ENCODE measurements at regions not wholly inside any gene's neighbourhood (a gene's known extent, or its start where the extent isn't known, plus 50 kb on each side); places are given as distances from the start of the nearest gene placed in this dataset.

DNA sequence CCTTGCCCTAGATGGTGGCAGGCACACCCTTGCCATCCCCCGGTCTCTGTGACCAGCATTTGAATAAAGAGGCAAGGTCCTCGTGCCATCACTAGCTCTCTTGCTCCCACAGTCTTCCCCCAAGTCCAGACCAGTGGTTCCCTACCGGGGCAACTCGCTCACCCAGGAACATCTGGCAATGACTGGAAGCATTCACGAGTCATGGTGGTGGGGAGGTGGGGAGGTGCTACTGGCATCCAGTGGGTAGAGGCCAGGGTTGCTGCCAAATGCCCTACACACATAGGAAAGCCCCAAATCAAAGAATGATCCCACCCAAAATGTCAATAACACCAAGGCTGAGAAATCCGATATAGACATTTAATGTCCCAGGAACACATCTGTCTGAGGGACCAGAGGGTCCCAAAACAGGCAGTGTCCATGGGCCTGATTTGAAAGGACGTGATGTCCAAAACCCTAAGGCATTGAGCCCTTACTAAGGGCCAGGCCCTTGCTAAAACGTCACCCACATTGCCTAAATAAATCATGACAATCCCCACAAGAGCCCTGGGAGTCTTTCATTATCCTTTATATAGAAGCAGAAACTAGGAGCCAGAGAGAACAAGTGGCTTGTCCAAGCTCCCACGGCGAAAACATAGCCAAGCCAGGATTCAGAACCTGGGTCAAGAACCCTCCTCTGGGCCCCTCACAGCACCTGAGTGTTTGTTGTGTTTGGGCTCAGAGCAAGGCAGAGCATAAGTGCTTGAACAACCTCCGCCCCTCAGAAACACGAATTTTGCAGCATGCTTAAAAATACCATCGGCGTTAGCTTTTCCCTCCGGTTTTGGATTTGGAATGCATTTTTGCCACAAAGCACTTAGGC is 119.3 kb upstream of the WWC1 start:
- no peaks in the 10 kb centered on the region for H3K27me3 ChIP-seq (replicated peaks; ENCODE audit: control insufficient read depth, insufficient read depth, low read length, poor library complexity, severe bottlenecking)
- no peak overlapping the region for H3K4me3 ChIP-seq (ENCODE audit: insufficient read depth, low read depth, low read length, poor library complexity, severe bottlenecking)
- no peak for DNase-seq
- no peak overlapping the region for H3K27ac ChIP-seq (ENCODE audit: insufficient read depth, low read length, poor library complexity, severe bottlenecking)
- no peaks in the 10 kb centered on the region for H3K4me1 ChIP-seq (ENCODE audit: control insufficient read depth, insufficient read depth, low read length, poor library complexity, severe bottlenecking)
- H3K9me3 ChIP-seq (ENCODE audit: control insufficient read depth, low read length) = no peaks in the 10 kb centered on the region
- H3K36me3 ChIP-seq (ENCODE audit: control insufficient read depth, insufficient read depth, low read length) = no peaks in the 10 kb centered on the region

DNA sequence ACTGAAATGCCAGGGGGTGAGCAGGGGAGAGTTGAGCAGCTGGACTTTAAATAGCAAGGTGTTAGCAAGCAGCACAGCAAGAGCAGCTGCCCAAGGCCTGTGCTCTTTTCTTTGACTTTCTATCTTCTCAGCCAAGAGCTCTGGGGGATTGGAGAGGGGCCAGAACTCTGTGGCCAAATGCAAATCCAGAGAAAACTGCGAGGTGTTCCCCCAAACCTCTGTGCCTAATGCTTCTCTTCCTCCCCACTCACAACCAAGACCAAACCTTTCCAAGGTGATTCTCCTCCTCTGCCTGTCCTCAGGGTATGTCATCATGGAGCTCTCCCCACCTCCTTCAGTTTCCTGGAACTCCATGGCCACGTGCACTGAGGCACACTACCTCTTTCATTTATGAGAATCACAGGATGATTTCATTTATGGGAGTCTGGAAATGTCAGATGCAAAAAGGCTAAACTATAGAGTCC is 118.7 kb upstream of the WWC1 start:
- Histone ChIP-seq H3K27ac (ENCODE audit: insufficient read depth, low read length, poor library complexity, severe bottlenecking) (no peak overlapping the region), H3K36me3 (ENCODE audit: control insufficient read depth, insufficient read depth, low read length) (no peaks in the 10 kb centered on the region), H3K4me3 (ENCODE audit: insufficient read depth, low read depth, low read length, poor library complexity, severe bottlenecking) (no peak overlapping the region), H3K9me3 (ENCODE audit: control insufficient read depth, low read length) (no peaks in the 10 kb centered on the region), H3K27me3 (replicated peaks; ENCODE audit: control insufficient read depth, insufficient read depth, low read length, poor library complexity, severe bottlenecking) (no peaks in the 10 kb centered on the region), H3K4me1 (ENCODE audit: control insufficient read depth, insufficient read depth, low read length, poor library complexity, severe bottlenecking) (no peaks in the 10 kb centered on the region)
- no peak for DNase-seq

DNA sequence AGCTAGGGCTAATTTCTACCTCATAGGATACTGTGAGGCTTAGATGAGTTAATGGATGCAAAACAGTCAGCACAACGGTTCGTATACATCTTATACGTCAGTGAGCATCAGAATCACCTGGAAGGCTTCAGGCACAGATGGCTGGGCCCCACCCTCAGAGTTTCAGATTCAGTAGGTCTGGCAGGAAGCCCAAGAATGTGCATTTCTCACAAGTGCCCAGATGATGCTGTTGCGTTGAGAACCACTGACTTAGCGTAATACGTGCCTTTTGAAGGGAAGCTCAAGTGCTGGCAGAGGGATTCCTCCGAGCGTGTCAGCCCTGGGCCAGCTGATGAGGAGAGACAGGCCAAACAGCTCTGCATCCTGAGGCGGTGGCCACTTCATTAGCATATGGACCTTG is 117.1 kb upstream of the WWC1 start:
- no peak for DNase-seq
- no peaks in the 10 kb centered on the region for H3K9me3 ChIP-seq (ENCODE audit: control insufficient read depth, low read length)
- no peaks in the 10 kb centered on the region for H3K36me3 ChIP-seq (ENCODE audit: control insufficient read depth, insufficient read depth, low read length)
- H3K27me3 ChIP-seq (replicated peaks; ENCODE audit: control insufficient read depth, insufficient read depth, low read length, poor library complexity, severe bottlenecking) = no peaks in the 10 kb centered on the region
- H3K4me1 ChIP-seq (ENCODE audit: control insufficient read depth, insufficient read depth, low read length, poor library complexity, severe bottlenecking) = no peaks in the 10 kb centered on the region
- no peak overlapping the region for H3K27ac ChIP-seq (ENCODE audit: insufficient read depth, low read length, poor library complexity, severe bottlenecking)
- no peak overlapping the region for H3K4me3 ChIP-seq (ENCODE audit: insufficient read depth, low read depth, low read length, poor library complexity, severe bottlenecking)

DNA sequence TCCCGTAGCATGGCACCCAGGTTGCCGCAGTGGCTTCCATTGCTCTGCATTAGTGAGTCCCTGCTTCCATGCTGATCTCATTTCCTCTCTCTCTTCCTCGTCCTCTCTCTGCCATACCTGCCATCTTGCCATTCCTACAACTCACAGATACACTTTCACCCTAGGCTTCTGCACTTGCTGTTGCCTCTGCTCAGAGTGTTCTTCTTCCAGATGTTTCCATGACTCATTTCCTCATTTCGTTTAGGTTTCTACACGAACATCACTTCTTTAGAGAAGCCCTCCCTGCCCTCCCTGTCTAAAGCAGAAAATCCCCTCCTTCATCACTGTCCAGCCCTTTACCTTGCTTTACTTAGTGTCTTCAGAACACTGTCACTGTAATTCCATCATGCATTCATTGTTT is 115.2 kb upstream of the WWC1 start:
- DNase-seq = no peak
- Histone ChIP-seq H3K4me3 (ENCODE audit: insufficient read depth, low read depth, low read length, poor library complexity, severe bottlenecking) (no peak overlapping the region), H3K4me1 (ENCODE audit: control insufficient read depth, insufficient read depth, low read length, poor library complexity, severe bottlenecking) (no peaks in the 10 kb centered on the region), H3K27me3 (replicated peaks; ENCODE audit: control insufficient read depth, insufficient read depth, low read length, poor library complexity, severe bottlenecking) (no peaks in the 10 kb centered on the region), H3K27ac (ENCODE audit: insufficient read depth, low read length, poor library complexity, severe bottlenecking) (no peak overlapping the region), H3K36me3 (ENCODE audit: control insufficient read depth, insufficient read depth, low read length) (no peaks in the 10 kb centered on the region), H3K9me3 (ENCODE audit: control insufficient read depth, low read length) (no peaks in the 10 kb centered on the region)

DNA sequence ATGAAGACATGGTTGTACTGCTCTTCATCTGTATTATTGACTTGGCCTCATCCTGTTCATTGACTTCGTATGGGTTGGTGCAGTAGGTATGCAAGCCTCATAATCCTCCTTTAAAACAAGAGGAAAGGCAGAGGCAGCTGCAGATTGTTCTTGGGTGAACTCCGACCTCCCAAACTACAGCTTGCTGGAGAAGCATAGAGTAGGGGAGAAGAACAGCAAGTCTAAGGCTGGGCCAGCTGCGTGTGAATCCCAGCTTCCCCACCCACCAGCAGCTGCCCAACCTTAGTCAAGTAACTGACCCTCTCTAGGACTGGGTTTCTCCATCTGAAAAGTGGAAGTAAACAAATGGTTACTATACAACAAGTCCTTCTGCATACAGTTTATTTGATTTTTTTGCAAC is 114.5 kb upstream of the WWC1 start:
- Histone ChIP-seq H3K9me3 (ENCODE audit: control insufficient read depth, low read length) (no peaks in the 10 kb centered on the region), H3K4me1 (ENCODE audit: control insufficient read depth, insufficient read depth, low read length, poor library complexity, severe bottlenecking) (no peaks in the 10 kb centered on the region), H3K4me3 (ENCODE audit: insufficient read depth, low read depth, low read length, poor library complexity, severe bottlenecking) (no peak overlapping the region), H3K36me3 (ENCODE audit: control insufficient read depth, insufficient read depth, low read length) (no peaks in the 10 kb centered on the region), H3K27ac (ENCODE audit: insufficient read depth, low read length, poor library complexity, severe bottlenecking) (no peak overlapping the region), H3K27me3 (replicated peaks; ENCODE audit: control insufficient read depth, insufficient read depth, low read length, poor library complexity, severe bottlenecking) (no peaks in the 10 kb centered on the region)
- no peak for DNase-seq

DNA sequence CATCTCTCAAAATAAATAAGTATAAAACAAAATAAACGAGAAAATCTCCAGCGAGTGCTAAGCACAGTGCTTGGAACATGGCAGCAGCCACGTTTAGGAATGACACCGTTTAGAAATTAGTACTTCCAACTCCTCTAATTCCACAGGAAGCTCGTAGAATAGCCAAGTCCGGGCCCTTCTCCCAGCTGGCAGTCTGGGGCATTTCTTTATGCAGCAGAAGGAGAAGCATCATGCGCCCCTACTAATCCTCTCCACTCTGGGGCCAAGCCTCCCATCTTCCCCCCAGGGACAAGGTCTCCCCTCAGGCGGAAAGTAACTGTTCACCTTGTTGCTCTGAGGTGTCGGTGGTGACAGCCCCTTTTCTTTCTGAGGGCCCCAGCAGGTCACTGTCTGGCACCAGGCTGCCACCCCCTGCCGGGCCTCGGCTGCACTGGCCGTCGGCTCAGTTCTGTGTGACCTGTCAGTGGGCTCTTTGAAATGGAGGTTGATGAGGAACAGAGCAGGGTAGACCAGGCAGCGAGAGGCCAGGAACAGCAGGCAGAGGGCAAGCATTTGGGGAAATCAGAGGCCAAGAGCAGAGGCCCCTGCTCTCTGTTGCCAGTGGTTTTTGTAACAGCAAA is 113.5 kb upstream of the WWC1 start:
- Histone ChIP-seq H3K9me3 (ENCODE audit: control insufficient read depth, low read length) (no peaks in the 10 kb centered on the region), H3K27me3 (replicated peaks; ENCODE audit: control insufficient read depth, insufficient read depth, low read length, poor library complexity, severe bottlenecking) (no peaks in the 10 kb centered on the region), H3K4me3 (ENCODE audit: insufficient read depth, low read depth, low read length, poor library complexity, severe bottlenecking) (no peak overlapping the region), H3K36me3 (ENCODE audit: control insufficient read depth, insufficient read depth, low read length) (no peaks in the 10 kb centered on the region), H3K4me1 (ENCODE audit: control insufficient read depth, insufficient read depth, low read length, poor library complexity, severe bottlenecking) (no peaks in the 10 kb centered on the region), H3K27ac (ENCODE audit: insufficient read depth, low read length, poor library complexity, severe bottlenecking) (no peak overlapping the region)
- DNase-seq = no peak

DNA sequence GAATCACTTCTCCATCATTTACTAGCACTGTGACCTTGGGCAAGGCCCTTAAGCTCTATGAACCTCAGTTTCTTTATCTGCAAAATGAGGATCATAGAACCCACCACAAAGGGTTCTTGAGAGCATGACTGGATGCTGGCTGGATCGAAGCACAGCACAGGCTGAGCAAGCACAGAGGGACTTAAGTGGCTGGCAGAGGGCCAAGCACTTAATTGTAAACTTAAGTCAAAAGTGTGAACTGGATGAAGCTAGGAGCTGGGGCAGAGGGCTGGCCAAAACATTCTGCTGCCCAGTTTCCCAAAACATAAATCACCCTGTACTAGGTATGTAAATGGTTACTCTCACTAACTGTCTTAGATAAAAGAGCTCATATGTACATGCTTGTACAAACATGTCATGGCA is 112.3 kb upstream of the WWC1 start:
- no peak overlapping the region for H3K4me3 ChIP-seq (ENCODE audit: insufficient read depth, low read depth, low read length, poor library complexity, severe bottlenecking)
- H3K36me3 ChIP-seq (ENCODE audit: control insufficient read depth, insufficient read depth, low read length) = no peaks in the 10 kb centered on the region
- DNase-seq = no peak
- no peaks in the 10 kb centered on the region for H3K27me3 ChIP-seq (replicated peaks; ENCODE audit: control insufficient read depth, insufficient read depth, low read length, poor library complexity, severe bottlenecking)
- no peak overlapping the region for H3K27ac ChIP-seq (ENCODE audit: insufficient read depth, low read length, poor library complexity, severe bottlenecking)
- H3K9me3 ChIP-seq (ENCODE audit: control insufficient read depth, low read length) = no peaks in the 10 kb centered on the region
- H3K4me1 ChIP-seq (ENCODE audit: control insufficient read depth, insufficient read depth, low read length, poor library complexity, severe bottlenecking) = no peaks in the 10 kb centered on the region

DNA sequence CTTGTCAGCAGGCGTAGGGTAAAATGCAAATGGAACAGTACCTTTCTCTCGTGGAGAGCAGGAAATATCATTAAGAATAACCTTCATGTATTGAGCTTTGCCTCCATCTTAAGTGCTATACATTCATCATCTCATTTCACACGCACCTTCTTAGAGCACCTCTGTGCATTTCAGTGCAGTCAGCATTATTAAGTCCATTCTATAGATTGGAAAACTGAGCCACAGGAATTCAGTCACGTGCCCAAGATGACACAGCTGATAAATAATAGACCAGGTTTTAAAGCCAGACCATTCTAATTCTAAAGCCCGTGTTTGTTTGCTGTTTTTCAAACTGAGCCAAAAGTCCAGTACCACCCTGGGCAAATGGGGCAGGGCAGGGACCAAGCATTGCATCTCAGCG is 109.2 kb upstream of the WWC1 start:
- Histone ChIP-seq H3K27ac (ENCODE audit: insufficient read depth, low read length, poor library complexity, severe bottlenecking) (no peak overlapping the region), H3K36me3 (ENCODE audit: control insufficient read depth, insufficient read depth, low read length) (no peaks in the 10 kb centered on the region), H3K4me3 (ENCODE audit: insufficient read depth, low read depth, low read length, poor library complexity, severe bottlenecking) (no peak overlapping the region), H3K4me1 (ENCODE audit: control insufficient read depth, insufficient read depth, low read length, poor library complexity, severe bottlenecking) (no peaks in the 10 kb centered on the region), H3K27me3 (replicated peaks; ENCODE audit: control insufficient read depth, insufficient read depth, low read length, poor library complexity, severe bottlenecking) (no peaks in the 10 kb centered on the region), H3K9me3 (ENCODE audit: control insufficient read depth, low read length) (no peaks in the 10 kb centered on the region)
- DNase-seq = no peak

DNA sequence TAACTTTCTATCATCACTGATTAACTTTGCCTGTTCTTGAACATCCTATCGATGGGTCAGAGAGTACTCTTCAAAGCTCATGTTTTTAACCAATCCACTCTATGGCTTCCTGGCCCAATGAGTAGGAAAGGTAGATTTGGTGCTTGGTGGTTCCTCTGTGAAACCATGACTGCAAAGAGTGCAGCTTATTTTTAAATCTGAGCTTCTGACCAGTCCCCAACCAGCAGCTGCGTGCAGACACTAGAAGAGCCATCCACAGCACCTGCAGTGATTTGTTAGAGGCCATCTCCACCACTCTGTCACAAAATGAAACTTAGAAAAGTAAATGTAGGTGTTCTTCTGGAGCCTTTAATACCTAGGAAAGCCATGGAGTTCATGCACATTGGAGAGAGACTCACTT is 107.3 kb upstream of the WWC1 start:
- no peak overlapping the region for H3K27ac ChIP-seq (ENCODE audit: insufficient read depth, low read length, poor library complexity, severe bottlenecking)
- DNase-seq = no peak
- no peak overlapping the region for H3K4me3 ChIP-seq (ENCODE audit: insufficient read depth, low read depth, low read length, poor library complexity, severe bottlenecking)
- no peaks in the 10 kb centered on the region for H3K9me3 ChIP-seq (ENCODE audit: control insufficient read depth, low read length)
- no peaks in the 10 kb centered on the region for H3K4me1 ChIP-seq (ENCODE audit: control insufficient read depth, insufficient read depth, low read length, poor library complexity, severe bottlenecking)
- no peaks in the 10 kb centered on the region for H3K27me3 ChIP-seq (replicated peaks; ENCODE audit: control insufficient read depth, insufficient read depth, low read length, poor library complexity, severe bottlenecking)
- H3K36me3 ChIP-seq (ENCODE audit: control insufficient read depth, insufficient read depth, low read length) = no peaks in the 10 kb centered on the region

DNA sequence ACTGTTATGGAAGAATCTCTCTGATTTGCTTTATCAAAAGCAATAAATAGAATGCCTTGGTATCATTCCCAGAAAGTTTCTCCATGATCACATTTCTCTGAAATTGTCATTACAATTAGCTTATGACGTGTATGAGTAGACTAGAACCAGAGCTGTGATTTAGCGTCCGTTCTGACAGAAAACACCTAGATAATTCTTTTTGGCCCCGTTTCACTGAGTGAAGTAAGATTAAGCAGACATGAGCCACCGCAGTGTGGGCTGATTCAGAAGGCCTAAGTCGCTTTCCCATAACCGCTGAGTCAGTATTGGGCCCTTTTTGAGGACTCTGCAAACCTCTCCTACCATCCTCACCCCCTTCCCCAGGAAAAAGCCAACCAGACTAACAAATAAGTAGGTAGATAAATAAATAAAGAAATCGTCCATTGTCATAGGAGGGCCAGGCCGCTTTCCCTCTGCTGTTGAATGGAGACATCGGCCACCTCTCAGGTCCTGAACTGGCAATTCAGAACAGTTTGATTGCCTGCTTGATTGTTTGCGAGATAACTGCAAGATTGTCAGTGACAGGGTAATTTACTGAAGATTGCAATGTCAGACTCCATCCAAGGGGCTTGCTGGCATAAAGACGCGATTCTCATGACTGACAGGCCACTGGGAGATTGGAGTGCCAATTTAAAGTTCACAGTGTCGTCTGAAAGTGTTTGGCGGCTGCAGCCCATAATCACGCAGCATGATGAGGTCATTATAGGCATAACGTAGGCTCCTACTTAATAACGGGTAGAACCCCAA is 105.0 kb upstream of the WWC1 start:
- H3K27ac ChIP-seq (ENCODE audit: insufficient read depth, low read length, poor library complexity, severe bottlenecking) = no peak overlapping the region
- no peaks in the 10 kb centered on the region for H3K36me3 ChIP-seq (ENCODE audit: control insufficient read depth, insufficient read depth, low read length)
- no peaks in the 10 kb centered on the region for H3K27me3 ChIP-seq (replicated peaks; ENCODE audit: control insufficient read depth, insufficient read depth, low read length, poor library complexity, severe bottlenecking)
- no peaks in the 10 kb centered on the region for H3K9me3 ChIP-seq (ENCODE audit: control insufficient read depth, low read length)
- H3K4me3 ChIP-seq (ENCODE audit: insufficient read depth, low read depth, low read length, poor library complexity, severe bottlenecking) = no peak overlapping the region
- H3K4me1 ChIP-seq (ENCODE audit: control insufficient read depth, insufficient read depth, low read length, poor library complexity, severe bottlenecking) = no peaks in the 10 kb centered on the region
- no peak for DNase-seq

Measured in effector memory CD4-positive, alpha-beta T cell (primary cell).